ENCODE measurements at regions not wholly inside any gene's neighbourhood (a gene's known extent, or its start where the extent isn't known, plus 50 kb on each side); places are given as distances from the start of the nearest gene placed in this dataset.
"Not testable (repeated sequence)": the region's sequence is repeated elsewhere in the genome, so short reads cannot be mapped to it uniquely, and the experiment has no call there.

DNA sequence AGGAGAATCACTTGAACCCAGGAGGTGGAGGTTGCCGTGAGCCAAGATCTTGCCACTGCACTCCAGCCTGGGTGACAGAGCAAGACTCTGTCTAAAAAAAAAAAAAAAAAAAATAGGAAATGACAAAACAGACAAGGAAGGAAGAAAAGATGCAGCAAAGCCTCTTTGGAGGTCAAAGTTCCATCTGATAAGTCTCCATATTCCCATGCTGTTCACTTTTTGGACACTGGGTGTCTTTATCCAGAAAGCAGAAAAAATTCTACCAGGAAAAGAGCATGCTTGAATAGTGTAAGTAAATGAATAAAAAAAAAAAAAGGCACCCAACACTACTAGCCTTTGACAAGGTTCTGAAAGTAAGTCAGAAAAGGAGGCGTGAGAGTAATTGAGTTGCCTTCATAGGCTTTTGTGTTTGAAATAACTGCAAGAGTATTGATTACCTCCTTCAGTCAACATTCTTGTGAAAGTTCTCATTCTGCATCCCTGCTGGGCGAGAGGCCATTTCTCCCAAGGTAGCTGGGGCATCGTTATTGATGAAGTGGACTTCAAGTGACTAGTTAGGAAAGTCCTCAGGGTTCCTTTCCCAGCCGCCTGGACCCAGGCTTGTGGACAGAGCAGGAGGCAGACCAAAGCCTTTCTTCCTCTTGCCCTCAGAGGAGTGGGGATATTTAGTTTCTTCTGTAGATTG is 133.3 kb upstream of the KIF5B start:
- Histone ChIP-seq H3K9ac (ENCODE audit: low read depth, low read length) (no peak overlapping the region), H3K9me3 (replicated peaks; ENCODE audit: low read length) (no peaks in the 10 kb centered on the region), H3K4me2 (ENCODE audit: low read length) (no peak overlapping the region), H3K36me3 (ENCODE audit: insufficient read depth, low read length) (no peaks in the 10 kb centered on the region), H3K4me1 (ENCODE audit: control insufficient read depth, insufficient read depth, low read length) (no peaks in the 10 kb centered on the region), H3K27me3 (ENCODE audit: control insufficient read depth, insufficient read depth, low read length) (peaks cover 4% of the 10 kb centered on the region), H3K4me3 (ENCODE audit: low read length) (no peak overlapping the region)

DNA sequence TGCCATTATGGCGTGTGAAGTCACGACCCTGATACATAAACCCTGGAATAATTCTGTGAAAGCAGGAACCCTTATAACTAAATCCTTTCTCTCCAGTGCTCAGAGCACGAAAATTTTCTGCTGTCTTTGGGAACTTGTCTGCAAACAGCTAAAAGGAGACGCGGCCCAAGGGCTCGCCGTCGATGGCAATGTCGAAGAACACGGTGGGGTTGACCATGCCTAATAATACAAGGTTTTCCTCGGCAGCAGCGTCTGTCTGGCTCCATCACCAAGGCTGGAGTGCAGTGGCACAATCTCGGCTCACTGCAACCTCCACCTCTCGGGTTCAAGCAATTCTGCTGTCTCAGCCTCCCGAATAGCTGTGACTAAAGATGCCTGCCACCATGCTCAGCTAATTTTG is 132.4 kb upstream of the KIF5B start:
- not testable (repeated sequence) for H3K9ac ChIP-seq (ENCODE audit: low read depth, low read length); H3K9me3 ChIP-seq (replicated peaks; ENCODE audit: low read length); H3K4me1 ChIP-seq (ENCODE audit: control insufficient read depth, insufficient read depth, low read length); H3K4me2 ChIP-seq (ENCODE audit: low read length); H3K4me3 ChIP-seq (ENCODE audit: low read length); H3K36me3 ChIP-seq (ENCODE audit: insufficient read depth, low read length); H3K27me3 ChIP-seq (ENCODE audit: control insufficient read depth, insufficient read depth, low read length)

- no peaks in the 10 kb centered on the region for H3K36me3 ChIP-seq (ENCODE audit: insufficient read depth, low read length)
- no peak overlapping the region for H3K9ac ChIP-seq (ENCODE audit: low read depth, low read length)
- H3K27me3 ChIP-seq (ENCODE audit: control insufficient read depth, insufficient read depth, low read length), result peaks cover 4% of the 10 kb centered on the region
- no peak overlapping the region for H3K4me3 ChIP-seq (ENCODE audit: low read length)
- no peaks in the 10 kb centered on the region for H3K9me3 ChIP-seq (replicated peaks; ENCODE audit: low read length)
- no peaks in the 10 kb centered on the region for H3K4me1 ChIP-seq (ENCODE audit: control insufficient read depth, insufficient read depth, low read length)
- H3K4me2 ChIP-seq (ENCODE audit: low read length), result no peak overlapping the region
Measured at GRCh38 chr10:32187686-32188085, 131.5 kb upstream of the KIF5B start.

- H3K9ac ChIP-seq (ENCODE audit: low read depth, low read length); H3K4me2 ChIP-seq (ENCODE audit: low read length); H3K4me1 ChIP-seq (ENCODE audit: control insufficient read depth, insufficient read depth, low read length); H3K27me3 ChIP-seq (ENCODE audit: control insufficient read depth, insufficient read depth, low read length); H3K36me3 ChIP-seq (ENCODE audit: insufficient read depth, low read length); H3K9me3 ChIP-seq (replicated peaks; ENCODE audit: low read length); H3K4me3 ChIP-seq (ENCODE audit: low read length): not testable (repeated sequence)
Measured at GRCh38 chr10:32183652-32184051, 127.4 kb upstream of the KIF5B start.

DNA sequence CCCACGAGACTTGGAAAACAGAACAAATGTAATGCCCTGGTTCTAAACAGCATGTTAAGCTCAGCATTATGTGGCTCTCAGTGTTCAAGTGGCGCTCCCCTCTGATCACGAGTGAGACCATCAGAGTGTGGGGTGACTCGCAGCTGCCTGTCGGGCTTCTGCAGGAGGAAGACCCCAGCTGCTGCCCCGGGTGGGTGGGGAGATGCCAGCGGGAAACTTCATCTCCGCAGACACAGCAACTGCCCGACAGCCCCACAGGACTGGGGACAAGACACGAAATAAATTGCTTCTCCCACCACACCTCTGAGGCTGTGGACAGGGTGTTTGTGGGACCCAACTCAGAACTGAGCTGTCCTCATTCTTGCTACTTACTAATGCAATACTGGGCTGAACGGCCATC is 126.3 kb upstream of the KIF5B start:
- no peak overlapping the region for H3K4me3 ChIP-seq (ENCODE audit: low read length)
- no peaks in the 10 kb centered on the region for H3K36me3 ChIP-seq (ENCODE audit: insufficient read depth, low read length)
- peaks cover 4% of the 10 kb centered on the region for H3K27me3 ChIP-seq (ENCODE audit: control insufficient read depth, insufficient read depth, low read length)
- no peaks in the 10 kb centered on the region for H3K4me1 ChIP-seq (ENCODE audit: control insufficient read depth, insufficient read depth, low read length)
- H3K9me3 ChIP-seq (replicated peaks; ENCODE audit: low read length), result no peaks in the 10 kb centered on the region
- no peak overlapping the region for H3K9ac ChIP-seq (ENCODE audit: low read depth, low read length)
- no peak overlapping the region for H3K4me2 ChIP-seq (ENCODE audit: low read length)

DNA sequence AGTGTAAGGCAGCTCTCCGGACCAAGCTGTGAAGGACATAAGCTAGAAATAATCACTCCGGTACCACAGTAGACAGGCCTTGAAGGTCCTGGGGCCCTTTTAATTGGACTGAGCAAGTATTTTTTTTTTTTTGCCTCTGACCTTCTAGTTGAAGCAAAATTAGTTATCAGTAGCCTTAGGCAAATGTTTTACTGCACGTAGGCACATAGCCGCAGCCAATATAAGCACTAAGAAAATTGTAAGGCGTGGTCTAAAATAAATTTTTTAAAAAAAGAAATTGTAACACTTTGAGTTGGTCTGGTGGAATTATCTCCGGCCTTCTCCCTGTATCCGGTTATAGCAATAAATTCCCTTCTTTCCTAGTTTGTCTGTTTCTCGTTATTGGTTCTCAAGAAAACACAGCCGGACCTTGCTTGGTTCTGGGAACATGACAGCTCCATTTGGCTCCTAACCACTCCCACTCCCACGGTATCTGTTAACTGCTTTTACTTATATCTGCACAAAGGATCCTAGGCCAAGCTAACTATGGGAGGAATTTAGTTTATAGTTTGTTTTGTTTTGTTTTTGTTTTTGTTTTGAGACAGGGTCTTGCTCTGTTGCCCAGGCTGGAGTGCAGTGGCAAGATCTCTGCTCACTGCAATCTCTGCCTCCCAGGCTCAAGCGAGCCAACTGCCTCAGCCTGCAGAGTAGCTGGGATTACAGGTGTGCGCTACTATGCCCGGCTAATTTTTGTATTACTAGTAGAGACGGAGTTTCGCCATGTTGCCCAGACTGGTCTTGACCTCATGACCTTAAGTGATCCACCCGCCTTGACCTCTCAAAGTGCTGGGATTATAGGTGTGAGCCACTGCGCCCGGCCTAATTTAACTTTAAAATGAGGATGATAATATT is 124.4 kb upstream of the KIF5B start:
- H3K4me2 ChIP-seq (ENCODE audit: low read length), result no peak overlapping the region

GRCh38 chr10:32179836-32180235 is 123.6 kb upstream of the KIF5B start:
- Histone ChIP-seq H3K36me3 (ENCODE audit: insufficient read depth, low read length) (no peaks in the 10 kb centered on the region), H3K4me1 (ENCODE audit: control insufficient read depth, insufficient read depth, low read length) (no peaks in the 10 kb centered on the region), H3K9ac (ENCODE audit: low read depth, low read length) (no peak overlapping the region), H3K9me3 (replicated peaks; ENCODE audit: low read length) (no peaks in the 10 kb centered on the region), H3K27me3 (ENCODE audit: control insufficient read depth, insufficient read depth, low read length) (no peaks in the 10 kb centered on the region), H3K4me2 (ENCODE audit: low read length) (no peak overlapping the region), H3K4me3 (ENCODE audit: low read length) (no peak overlapping the region)

More for the DNA sequence above, 124.4 kb upstream of the KIF5B start:
- Histone ChIP-seq H3K9me3 (replicated peaks; ENCODE audit: low read length) (no peaks in the 10 kb centered on the region), H3K27me3 (ENCODE audit: control insufficient read depth, insufficient read depth, low read length) (no peaks in the 10 kb centered on the region), H3K36me3 (ENCODE audit: insufficient read depth, low read length) (no peaks in the 10 kb centered on the region), H3K4me3 (ENCODE audit: low read length) (no peak overlapping the region), H3K9ac (ENCODE audit: low read depth, low read length) (no peak overlapping the region), H3K4me1 (ENCODE audit: control insufficient read depth, insufficient read depth, low read length) (no peaks in the 10 kb centered on the region)

DNA sequence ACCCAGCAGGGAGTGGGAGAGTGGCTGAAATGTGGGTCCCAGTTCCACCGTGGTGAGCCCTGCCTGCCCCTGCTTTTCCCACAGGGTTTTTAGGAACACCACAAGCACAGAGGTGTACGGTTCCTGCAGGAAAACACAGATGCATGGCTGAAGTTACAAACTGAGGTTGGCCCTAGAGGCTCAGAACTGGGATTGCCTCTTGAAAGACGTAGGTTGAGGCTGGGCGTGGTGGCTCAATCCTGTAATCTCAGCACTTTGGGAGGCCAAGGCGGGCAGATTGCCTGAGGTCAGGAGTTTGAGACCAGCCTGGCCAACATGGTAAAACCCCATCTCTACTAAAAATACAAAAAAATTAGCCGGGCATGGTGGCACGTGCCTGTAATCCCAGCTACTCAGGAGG is 121.4 kb upstream of the KIF5B start:
- not testable (repeated sequence) for H3K9ac ChIP-seq (ENCODE audit: low read depth, low read length); H3K4me3 ChIP-seq (ENCODE audit: low read length); H3K9me3 ChIP-seq (replicated peaks; ENCODE audit: low read length); H3K27me3 ChIP-seq (ENCODE audit: control insufficient read depth, insufficient read depth, low read length); H3K36me3 ChIP-seq (ENCODE audit: insufficient read depth, low read length); H3K4me1 ChIP-seq (ENCODE audit: control insufficient read depth, insufficient read depth, low read length); H3K4me2 ChIP-seq (ENCODE audit: low read length)

GRCh38 chr10:32175629-32176028 is 119.4 kb upstream of the KIF5B start:
- Histone ChIP-seq H3K4me2 (ENCODE audit: low read length) (no peak overlapping the region), H3K4me1 (ENCODE audit: control insufficient read depth, insufficient read depth, low read length) (no peaks in the 10 kb centered on the region), H3K36me3 (ENCODE audit: insufficient read depth, low read length) (no peaks in the 10 kb centered on the region), H3K9ac (ENCODE audit: low read depth, low read length) (no peak overlapping the region), H3K9me3 (replicated peaks; ENCODE audit: low read length) (no peaks in the 10 kb centered on the region), H3K4me3 (ENCODE audit: low read length) (no peak overlapping the region), H3K27me3 (ENCODE audit: control insufficient read depth, insufficient read depth, low read length) (no peaks in the 10 kb centered on the region)

DNA sequence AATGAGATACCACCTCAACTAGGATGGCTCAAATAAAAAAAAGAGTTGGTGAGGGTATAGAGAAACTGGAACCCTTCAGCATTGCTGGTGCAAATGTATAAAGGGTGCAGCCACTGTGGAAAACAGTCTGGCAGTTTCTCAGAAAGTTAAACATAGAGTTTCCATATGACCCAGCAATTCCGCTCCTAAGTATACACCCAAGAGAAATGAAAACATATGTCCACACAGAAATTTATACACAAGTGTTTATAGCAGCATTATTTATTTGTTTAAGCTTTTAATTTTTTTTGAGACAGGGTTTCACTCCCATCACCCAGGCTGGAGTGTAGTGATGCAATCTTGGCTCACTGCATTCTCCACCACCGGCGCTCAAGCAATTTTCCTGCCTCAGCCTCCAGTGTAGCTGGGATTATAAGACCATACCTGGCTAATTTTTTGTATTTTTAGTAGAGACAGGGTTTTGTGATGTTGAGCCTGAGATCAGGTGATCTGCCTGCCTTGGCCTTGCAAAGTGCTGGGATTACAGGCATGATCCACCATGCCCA is 118.2 kb upstream of the KIF5B start:
- Histone ChIP-seq H3K27me3 (ENCODE audit: control insufficient read depth, insufficient read depth, low read length) (peaks cover 3% of the 10 kb centered on the region), H3K4me1 (ENCODE audit: control insufficient read depth, insufficient read depth, low read length) (no peaks in the 10 kb centered on the region)

DNA sequence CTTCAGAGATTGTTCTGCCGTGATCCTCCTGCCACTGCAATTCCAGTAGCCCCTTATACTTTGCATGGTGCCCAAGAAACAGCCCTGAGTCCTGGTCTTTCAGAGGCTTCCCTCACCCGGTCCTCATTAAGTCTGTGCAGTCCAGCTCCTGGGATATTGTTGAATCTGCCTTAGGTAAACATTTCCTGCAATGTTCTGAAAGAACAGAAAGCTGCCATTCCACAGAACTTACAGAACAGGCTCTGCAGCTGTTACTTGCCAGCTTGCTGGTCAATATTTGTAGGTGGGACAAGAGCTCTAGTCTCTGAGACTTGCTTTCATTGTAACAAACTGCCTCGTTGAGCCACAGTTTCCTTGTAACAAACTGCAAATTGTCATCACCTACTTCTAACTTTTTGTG is 115.0 kb upstream of the KIF5B start:
- no peaks in the 10 kb centered on the region for H3K4me1 ChIP-seq (ENCODE audit: control insufficient read depth, insufficient read depth, low read length)
- peaks cover 3% of the 10 kb centered on the region for H3K27me3 ChIP-seq (ENCODE audit: control insufficient read depth, insufficient read depth, low read length)
- H3K4me3 ChIP-seq (ENCODE audit: low read length), result no peak overlapping the region
- H3K9ac ChIP-seq (ENCODE audit: low read depth, low read length), result no peak overlapping the region
- no peaks in the 10 kb centered on the region for H3K9me3 ChIP-seq (replicated peaks; ENCODE audit: low read length)
- H3K36me3 ChIP-seq (ENCODE audit: insufficient read depth, low read length), result no peaks in the 10 kb centered on the region
- H3K4me2 ChIP-seq (ENCODE audit: low read length), result no peak overlapping the region

More for the DNA sequence above, 118.2 kb upstream of the KIF5B start:
- Histone ChIP-seq H3K9ac (ENCODE audit: low read depth, low read length) (no peak overlapping the region), H3K4me2 (ENCODE audit: low read length) (no peak overlapping the region), H3K4me3 (ENCODE audit: low read length) (no peak overlapping the region), H3K9me3 (replicated peaks; ENCODE audit: low read length) (no peaks in the 10 kb centered on the region), H3K36me3 (ENCODE audit: insufficient read depth, low read length) (no peaks in the 10 kb centered on the region)

All from skeletal muscle satellite cell (primary cell).